ENCODE measurements at regions not wholly inside any gene's neighbourhood (a gene's known extent, or its start where the extent isn't known, plus 50 kb on each side); places are given as distances from the start of the nearest gene placed in this dataset.

DNA sequence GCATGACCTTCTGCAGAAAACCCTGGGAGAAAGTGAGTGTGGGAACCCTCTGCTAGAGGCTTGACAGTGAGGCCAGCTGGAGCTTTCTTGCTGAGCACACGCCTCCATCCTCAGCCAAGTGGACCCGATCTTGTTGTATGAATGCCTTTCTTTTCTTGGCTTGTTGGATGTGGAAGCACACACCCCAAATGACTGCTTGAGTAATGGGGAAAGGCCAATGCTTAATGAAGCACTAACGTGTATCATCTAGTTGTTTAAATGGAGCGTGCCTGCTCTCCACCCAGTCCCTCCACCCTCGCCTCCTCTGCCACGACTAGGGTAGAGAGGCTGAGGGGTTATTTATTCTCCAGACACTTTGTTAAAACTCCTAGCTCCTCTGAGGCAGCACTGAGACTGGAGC, 54.3 kb upstream of the IKBKE start:
- CTCF ChIA-PET = no interaction called here
- TF ChIP-seq CTCF (IDR thresholded peaks at IDR 0.05; ENCODE audit: control extremely low read depth, extremely low read depth, low read depth, missing control alignments) = no peak
- no peak for DNase-seq (ENCODE audit: extremely low spot score)
- POLR2A ChIA-PET = no interaction called here

GRCh38 chr1:206417774-206418614, 52.3 kb upstream of the IKBKE start:
- ChIA-PET CTCF (interaction anchor here (1.0 to 1.7 kb wide), 2 partner anchors 9 to 44 kb away, joined by 3 to 5 read pairs; no protein-coding TSS in a partner anchor), POLR2A (no interaction called here)
- DNase-seq (ENCODE audit: extremely low spot score) = no peak
- no peak for TF ChIP-seq CTCF (IDR thresholded peaks at IDR 0.05; ENCODE audit: control extremely low read depth, extremely low read depth, low read depth, missing control alignments)

DNA sequence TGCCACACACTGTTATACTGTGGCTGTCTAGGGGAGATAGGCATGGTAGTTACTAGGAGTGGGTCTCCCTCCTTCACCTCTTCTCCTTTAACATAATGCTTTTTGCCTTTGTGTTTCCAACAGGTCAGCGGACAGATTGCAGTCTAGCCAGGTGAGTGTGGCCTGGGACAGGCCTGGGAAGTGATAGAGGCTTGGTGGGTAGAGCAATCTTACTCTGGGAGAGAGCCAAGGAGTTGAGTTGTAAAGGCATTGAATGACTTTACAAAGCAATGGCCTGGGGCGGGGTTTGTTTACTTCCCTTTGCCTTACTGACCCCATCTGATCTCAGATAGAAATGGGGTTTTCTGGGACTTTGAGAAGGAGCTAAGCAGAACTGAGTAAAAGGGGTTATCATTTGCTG, 51.0 kb upstream of the IKBKE start:
- TF ChIP-seq CTCF (IDR thresholded peaks at IDR 0.05; ENCODE audit: control extremely low read depth, extremely low read depth, low read depth, missing control alignments) = no peak

DNA sequence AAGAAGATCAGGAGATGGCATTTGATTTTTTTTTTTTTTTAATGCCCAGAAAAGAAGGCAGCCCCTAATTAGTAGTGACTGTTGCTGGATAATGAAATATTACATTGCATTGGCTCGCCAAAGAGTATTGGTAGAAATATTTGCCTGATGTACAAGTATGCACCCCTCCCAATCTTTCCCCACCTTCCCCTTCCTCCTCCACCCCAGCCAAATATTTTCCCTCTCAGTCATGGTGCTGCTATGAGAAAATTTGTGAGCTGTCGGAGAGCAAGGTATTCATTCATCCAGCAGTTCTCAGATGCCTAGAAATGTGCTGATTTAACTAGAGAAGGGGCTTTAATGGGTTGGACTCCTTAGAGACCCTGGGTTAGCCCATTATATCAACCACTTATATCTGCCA, 50.5 kb upstream of the IKBKE start:
- DNase-seq (ENCODE audit: extremely low spot score) = no peak
- TF ChIP-seq CTCF (IDR thresholded peaks at IDR 0.05; ENCODE audit: control extremely low read depth, extremely low read depth, low read depth, missing control alignments) = no peak
- CTCF ChIA-PET = no interaction called here
- POLR2A ChIA-PET = no interaction called here

More for the DNA sequence above, 51.0 kb upstream of the IKBKE start:
- POLR2A ChIA-PET = no interaction called here
- CTCF ChIA-PET = interaction anchor here (1.7 kb wide), 1 partner anchor 43 kb away, joined by 5 read pairs; no protein-coding TSS in a partner anchor
- DNase-seq (ENCODE audit: extremely low spot score) = no peak

DNA sequence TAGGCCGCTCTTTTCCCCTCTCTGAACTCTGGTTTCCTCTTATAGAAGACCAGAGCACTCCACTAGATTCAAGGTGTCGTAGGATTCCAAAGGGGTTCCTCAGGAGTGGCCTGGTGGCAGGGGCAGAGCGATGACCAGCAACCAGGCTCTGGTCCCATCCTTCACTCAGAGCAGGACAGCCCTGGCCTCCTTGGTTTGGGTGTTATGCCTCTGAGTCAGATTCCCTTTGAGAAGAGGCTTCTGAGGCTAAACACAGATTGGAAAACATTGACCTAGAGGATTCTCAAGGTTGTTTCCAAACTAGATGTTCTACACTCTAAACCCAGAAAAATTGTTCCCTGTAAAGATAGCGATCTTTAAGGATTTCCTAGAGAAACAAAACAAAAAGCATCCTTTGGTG, 49.8 kb upstream of the IKBKE start:
- DNase-seq (ENCODE audit: extremely low spot score) = no peak
- CTCF ChIA-PET = no interaction called here
- TF ChIP-seq CTCF (IDR thresholded peaks at IDR 0.05; ENCODE audit: control extremely low read depth, extremely low read depth, low read depth, missing control alignments) = no peak
- POLR2A ChIA-PET = no interaction called here
